HG03135 (cell line): ENCODE measurements at regions not wholly inside any gene's neighbourhood (a gene's known extent, or its start where the extent isn't known, plus 50 kb on each side); places are given as distances from the start of the nearest gene placed in this dataset.

Experiments used
- ATAC-seq: cut with Tn5 transposase; IDR thresholded peaks from one replicate; pipeline ENCODE4 v1.9.1; 2021; ENCODE audit warnings: mild to moderate bottlenecking, moderate library complexity; ENCODE audit not compliant: unreplicated experiment

DNA sequence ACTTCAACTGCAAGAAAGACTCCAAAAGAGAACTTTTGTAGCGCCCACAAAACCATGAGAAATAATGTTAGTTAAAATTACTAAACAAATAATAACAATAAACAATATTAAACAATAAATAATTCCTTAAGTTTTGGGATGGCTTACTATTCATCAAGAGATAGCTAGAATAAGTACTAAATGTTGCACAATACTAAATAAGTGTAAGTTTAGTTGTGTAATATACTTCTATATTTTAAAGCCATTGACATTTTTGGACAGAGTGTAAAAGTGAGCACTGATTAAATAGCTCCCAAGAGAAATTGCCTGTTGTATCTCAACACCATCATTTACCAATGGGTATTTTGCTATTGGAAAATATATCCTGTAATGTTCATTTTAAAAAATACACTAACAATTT lies 166.7 kb downstream of the ALG10 start:
- ATAC-seq = no peak

DNA sequence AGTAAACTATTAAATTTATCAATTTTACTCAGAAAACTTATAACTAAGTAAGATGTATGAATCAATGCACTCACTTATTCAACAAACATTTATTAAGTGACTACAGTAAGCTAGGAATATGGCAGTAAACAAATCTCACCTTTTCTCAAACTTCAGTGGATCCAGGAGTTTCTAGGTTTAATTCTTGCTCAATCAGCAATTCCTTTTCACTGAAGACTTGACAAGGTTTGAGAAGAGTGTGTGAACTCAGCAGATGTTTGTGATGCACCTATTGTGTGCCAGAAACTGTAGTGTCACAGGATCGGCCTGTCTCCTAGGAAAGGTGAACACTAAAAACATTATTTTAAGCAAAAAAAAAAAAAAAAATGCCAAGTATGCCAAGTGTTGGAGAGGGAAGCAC lies 167.8 kb downstream of the ALG10 start:
- ATAC-seq = no peak

DNA sequence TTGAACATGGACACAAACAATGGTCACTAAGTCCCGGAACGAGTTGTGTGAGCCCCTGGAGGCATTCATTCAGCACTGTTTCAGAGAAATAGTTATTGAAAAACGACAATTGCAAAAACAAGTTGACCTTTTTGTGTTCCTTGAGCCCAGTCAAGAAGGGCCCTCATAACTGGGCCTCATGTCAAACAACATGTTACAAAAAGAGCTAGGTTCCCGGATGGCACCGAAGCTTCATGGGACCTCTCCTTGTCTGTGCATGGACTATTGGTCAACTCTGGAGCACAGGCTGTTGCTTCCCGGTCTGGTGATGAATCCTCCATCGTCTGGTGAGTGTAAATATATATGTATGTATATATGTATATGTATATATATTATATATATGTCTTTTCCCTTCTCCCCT lies 176.6 kb downstream of the ALG10 start:
- ATAC-seq = no peak

DNA sequence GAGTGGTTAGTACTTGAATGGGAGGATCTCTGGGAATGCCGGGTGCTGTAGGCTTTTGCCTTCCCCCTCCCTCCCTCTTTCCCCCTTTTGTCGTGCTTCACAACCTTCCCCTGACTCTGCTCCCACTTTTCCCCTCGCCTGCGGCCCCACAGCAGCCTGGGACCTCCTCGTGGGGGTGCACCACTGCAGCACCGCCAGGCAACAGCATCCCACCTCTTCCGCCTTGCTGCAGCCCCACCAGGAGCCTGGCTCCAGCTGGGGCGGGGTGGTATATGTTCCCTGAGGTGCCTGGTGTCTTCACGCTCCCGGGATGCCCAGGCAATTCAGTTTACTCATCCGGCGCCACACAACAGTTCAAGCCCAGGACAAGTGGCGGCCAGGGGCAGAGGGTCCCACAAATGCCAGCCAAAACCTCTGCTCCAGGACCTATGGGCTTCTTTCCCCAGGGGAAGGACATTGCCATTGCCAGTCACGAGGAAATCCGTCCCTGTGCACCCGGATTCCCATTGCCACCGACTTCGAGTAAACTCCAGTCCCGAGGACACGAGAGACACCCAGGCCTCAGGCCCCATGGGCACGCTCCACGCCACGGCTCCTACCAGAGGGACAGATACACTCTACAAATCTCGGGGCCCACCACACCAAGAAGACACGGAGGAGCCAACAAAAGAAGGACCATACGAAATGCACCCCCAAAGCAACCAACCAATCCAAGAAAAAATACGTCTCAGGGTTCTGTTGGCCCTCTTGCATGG lies 181.7 kb downstream of the ALG10 start:
- no peak for ATAC-seq

DNA sequence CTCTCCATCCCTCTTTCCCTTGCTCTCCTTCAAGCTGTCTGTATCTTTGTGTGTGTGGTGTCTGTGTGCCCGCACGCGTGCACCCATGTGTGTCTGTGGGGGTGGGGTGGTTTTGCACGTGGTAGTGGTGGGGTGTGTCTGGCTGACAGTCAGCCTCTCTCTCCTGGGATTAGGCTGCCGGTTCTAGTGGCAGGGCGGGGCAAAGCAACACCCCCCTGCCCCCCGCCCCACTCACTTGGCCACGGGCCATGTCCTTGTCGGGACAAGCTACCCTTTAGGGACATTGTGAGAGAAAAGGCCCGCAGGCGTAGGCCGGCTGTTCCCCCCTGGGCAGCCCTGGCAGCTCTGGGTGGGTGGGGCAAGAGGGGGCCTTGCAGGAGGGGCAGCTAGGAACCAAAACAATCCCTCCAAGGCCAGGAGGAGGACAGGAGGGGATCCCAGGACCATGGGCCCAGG lies 182.6 kb downstream of the ALG10 start:
- no peak for ATAC-seq

DNA sequence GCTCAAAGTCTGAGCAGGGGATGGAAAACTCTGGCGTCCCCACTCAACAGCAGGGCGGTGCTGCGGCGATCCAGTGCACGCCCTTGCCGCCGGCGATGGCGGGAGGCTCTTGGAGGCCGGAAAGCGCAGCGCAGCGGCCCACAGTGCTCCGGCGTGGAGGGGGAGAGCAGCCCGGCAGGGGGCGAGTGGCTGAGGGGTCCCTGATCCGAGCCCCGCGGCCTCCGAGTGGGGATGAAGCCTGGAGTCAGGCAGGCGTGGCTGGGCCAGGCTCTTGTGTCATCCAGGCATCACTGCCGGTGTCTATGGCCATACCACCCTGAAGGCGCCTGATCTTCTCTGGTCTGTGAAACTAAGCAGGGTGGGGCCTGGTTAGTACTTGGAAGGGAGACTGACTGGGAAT lies 183.1 kb downstream of the ALG10 start:
- no peak for ATAC-seq

DNA sequence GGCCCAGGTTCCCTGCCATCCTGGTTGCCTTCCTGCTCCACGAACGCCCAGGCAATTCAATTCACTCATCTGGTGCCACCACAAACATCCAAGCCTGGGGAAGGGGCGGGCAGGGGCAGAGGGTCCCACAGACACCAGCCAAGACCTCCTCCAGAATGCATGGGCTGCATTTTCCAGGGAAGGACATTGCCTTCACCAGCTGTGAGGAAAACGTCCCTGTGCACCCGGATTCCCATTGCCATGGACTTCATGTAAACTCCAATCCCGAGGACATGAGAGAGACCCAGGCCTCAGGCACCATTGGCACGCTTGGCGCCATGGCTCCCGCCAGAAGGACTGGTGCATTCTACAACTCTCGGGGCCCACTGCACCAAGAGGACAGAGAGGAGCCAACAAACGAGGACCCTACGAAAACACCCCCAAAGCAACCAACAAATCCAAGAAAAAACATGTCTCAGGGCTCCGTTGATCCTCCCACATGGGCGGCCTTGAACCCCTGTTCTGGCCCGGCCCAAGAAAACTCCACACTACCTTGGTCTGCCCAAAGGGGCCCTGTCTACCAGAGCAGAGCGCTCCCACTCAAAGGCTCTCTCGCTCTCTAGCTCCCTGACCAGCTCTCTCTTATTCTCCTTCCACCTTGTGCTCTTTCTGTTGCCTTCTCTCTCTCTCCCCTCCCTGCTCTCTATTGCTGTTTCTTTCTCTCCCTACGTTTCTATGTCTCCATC lies 183.9 kb downstream of the ALG10 start:
- ATAC-seq = no peak

DNA sequence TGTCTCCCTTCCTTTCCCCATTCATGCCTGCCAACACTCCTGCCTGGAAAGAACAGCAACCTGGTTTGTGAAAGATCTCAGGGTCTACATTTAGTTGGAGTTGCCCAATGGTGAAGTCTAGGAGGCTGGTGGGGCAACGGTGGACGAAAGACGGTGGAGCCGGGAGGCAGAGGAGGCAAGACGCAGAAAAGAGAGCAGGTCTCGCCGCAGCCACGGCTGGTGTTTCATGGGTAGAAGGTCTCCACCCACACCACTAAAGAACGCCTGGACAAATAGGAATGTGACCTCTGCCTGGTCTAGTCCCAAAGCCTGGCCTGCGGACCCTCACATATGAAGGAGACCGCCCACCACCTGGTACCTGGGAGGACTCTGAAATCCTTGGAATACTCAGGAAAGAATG lies 185.6 kb downstream of the ALG10 start:
- no peak for ATAC-seq

DNA sequence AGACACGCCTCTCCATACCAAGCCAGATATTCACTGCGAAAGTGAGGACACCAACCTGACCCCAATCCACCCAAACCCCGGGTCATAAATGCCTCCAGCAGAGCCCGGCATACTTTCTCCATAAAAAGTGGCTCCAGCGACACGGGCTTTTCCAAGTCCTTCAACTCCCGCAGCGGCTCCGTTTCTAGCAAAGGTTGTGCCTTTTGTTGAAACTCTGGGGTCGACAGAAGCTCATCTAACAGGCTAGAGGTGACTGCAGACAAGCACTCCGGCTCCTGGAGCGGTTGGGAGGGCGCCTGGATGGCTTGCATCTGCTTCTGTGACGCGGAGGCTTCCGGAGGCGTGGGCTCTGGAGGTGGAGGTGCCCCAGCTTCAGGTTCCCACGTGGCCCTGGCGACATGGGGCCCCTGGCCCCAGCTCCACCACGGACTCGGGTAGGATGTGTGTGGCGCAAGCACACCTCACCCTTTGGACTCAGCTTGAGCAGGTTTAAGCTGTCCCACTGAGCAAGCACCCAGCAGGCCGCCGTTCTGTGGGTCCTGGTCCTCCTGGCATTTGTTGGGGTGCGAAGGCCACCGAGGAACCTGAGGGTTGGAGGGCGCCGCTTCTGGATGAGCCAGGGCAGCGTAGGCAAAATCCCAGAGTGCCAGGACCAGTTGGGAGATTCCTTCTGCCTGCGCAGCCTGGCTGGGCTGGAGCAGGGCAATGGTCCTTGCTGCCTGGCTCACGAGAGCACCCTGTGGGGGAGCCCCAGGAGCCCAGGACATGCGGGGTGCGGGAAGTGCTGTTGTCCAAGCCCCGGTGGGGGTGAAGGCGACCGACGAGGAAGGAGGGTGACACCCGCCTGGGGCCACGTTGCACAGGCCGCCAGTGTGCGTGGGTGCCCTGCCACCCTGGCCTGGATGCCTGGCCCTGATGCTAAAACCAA lies 186.3 kb downstream of the ALG10 start:
- no peak for ATAC-seq

DNA sequence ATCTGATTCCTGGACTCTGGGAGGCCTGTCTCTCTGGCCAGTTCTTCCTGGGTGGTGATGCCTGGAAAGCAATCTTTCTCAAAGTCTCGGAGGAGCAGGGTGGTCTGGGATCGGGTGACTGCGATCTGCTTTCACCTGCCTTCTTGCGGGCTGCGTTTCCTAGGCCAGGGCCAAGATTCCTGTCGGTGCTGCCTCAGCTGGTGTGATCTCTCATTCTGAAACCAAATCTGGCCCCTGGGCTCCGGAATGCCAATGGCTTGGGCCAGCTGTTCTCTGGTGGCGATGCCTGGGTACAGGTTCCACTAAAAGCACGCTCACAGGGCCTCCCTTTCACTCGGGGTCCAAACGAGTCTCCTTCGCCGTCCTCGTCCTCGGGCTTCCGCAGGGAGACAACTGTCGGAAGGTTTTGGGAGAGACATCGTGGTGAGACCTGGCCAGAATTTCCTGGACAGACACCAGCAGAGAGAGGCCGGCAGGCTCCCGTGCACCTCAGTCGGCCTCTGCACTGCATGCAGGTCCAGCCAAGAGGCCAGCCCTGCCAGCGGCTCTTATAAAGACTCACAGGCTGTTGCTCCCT lies 187.1 kb downstream of the ALG10 start:
- no peak for ATAC-seq

DNA sequence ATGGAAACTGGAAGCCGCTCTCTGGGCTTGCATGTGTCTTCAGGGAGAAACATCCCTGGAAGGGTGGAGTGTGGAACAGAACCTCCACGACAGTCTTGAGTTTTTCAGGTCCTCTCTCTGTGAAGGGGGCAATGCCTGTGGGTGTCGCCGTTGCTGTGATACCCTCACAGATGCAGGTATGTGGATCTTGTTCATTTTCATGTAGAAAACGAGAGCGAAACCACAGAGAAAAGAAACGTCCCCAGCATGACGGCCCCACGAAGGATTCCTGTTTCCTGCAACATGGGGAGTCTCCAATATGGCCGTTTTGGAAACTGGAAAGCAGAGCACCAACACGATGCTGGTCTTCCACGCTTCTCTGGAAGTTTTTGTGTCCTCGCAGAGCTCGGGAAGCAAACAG lies 187.9 kb downstream of the ALG10 start:
- ATAC-seq = no peak

DNA sequence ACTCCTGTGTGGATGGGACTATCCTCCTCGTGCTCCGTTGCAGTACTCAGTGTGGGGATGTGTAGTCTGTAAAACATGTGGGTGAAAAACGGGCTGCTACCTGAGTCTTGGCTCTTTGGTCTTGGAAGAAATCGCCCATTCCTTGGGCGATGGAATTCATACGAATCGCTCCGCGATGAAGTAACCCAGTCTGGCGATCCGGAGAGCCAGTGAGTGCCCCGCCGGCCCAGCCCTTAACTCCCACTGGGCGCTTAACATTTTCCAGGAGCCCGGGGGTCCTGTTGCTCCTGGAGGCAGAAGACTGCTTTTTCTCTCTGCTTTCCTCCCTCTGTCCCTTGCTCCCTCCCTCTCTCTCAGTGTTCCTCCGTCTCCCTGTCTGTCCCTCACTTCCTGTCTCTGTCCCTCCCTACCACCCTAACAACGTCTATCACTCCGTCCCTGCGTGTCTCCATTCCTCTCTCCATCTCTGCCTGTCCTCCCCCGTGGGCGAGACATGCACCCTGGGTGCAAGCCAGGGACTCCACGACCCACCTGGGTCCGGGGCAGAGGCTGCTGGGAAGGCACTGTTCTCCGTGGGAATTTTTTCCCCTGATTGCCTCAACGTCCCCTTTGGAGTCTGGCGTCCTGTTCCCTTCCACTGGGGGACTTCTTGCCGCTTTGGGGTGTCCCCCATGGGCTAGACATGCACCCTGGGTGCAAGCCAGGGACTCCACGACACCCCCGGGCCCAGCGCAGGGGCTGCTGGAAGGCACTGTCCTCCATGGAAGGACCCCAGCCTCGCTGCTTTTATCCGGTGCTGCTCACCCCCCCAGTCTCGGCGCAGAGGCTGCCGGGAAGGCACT lies 188.6 kb downstream of the ALG10 start:
- no peak for ATAC-seq

DNA sequence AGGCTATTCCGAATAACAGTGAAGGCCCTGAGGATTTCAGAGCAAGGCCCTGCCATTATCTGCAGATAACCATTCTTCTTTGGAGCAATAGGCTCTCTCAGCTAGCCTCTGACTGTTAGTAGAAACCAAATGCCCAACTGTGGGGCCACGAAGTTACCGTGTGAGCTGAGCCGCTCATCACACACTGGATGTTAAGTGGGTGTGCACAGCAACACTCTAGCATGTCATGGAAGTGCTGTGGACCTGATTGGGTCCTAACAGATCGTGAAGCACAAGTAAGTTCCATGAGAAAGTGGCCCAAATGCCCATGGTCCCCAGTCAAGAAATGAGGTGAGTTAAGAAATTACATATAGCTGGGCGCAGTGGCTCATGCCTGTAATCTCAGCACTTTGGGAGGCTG lies 190.4 kb downstream of the ALG10 start:
- ATAC-seq = no peak

DNA sequence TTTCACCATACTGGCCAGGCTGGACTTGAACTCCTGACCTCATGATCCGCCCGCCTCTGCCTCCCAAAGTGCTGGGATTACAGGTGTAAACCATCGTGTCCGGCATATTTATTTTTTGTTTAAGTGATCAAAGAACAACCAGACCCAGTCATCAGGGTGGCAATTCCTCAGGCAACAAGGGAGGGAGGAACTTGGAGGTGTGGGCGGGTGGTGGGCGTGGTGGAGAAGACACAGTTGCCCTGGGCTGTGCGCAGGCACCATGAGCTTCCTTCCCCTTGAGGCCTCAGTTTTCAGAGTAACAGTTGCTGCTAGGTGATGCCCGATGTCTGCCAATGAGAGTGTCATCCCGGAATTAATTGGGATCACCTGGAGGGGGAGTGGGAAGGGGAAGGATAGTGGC lies 191.7 kb downstream of the ALG10 start:
- ATAC-seq = no peak

DNA sequence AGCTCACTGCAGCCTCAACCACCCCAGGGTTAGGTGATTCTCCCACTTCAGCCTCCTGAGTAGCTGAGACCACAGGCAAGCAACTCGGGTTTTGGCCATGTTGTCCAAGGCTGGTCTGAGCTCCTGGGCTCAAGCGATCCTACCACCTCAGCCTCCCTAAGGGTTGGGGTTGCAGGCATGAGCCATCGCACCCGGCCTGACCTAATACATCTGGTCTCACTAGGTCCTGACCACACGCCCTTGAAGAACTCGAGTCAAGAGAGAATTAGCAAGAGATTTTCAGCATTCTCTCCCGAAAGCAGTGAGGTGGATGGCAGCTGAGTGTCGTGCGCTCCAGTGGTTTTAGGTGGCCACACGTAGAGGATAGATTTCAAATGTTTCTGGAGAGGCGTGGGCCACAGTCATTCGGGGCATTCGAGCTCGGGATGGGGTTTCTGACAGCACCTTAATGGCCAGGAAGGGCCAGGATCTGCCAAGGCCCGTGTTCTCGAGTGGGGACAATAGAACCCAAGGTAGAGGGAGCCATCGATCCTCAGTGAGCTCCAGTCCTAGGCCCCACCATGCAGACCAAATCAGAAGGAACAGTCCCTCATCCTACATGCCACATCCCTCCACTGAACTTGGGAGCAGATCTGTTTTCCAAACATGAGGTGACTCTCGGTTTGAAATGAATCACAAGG lies 193.1 kb downstream of the ALG10 start:
- ATAC-seq = no peak

DNA sequence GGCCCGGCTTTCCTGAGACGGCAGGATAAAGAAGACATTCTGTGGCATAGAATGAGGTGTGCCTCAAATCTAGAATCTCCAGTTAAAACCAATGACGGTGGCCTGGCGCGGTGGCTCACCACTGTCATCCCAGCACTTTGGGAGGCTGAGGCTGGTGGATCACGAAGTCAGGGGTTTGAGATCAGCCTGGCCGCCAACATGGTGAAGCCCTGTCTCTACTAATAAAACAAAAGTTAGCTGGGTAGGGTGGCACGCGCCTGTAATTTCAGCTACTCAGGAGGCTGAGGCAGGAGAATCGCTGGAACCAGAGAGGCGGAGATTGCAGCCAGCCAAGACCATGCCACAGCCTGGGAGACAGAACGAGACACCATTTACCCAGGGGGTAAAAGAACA lies 193.6 kb downstream of the ALG10 start:
- no peak for ATAC-seq

DNA sequence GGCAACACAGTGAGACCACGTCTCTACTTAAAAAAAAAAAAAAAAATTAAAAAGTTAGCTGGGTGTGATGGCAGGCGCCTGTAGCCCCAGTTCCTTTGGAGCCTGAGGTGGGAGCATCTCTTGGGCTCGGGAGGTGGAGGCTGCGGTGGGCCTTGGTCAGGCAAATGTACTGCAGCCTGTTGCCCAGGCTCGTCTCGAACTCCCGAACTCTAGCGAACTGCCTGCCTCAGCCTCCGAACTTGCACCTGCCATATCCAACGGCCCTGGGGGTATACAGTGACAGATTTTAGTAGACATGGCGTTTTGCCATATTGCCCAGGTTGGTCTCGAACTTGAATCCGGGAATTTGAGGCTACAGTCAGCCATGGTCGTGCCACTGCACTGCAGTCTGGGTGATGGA lies 195.4 kb downstream of the ALG10 start:
- ATAC-seq = no peak

DNA sequence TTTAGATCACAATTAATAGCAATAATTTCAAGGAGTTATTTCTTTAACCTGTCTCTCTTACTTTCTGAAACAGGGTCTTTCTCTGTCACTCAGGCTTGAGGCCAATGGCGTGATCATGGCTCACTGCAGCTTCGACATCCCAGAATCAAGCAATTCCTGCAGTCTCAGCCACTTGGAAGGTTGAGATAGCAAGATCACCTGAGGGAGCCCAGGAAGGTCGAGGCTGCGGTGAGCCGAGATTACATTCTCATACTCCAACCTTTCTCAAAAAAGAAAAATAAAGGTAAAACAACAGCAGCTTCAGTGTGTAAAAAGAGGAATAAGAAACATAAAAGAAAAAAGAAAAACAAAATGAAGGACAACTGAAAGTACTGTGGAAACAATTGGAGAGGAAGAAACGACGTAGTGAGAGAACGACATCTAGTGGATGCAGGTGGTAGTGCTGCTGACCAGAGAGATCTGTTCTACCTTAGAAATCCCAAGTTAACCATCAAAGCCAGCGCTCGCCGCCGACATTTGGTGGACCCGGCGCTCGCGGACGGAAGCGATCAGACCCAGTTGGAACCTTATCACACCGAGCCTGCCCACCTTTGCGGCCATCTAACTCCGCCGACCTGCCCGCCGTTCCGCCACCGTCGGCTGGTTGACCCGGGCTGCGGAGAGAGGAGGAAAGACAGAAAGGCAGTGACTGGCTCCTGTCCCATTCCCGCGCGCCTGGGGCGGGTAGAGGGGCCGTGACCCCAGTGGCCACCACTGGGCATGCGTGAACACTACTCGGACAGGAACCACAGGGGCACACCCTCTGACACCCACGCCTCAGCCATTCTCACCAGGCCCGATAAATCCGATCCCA lies 196.1 kb downstream of the ALG10 start:
- ATAC-seq = peak; percentile 89
